ENCODE measurements at regions not wholly inside any gene's neighbourhood (a gene's known extent, or its start where the extent isn't known, plus 50 kb on each side); places are given as distances from the start of the nearest gene placed in this dataset.

DNA sequence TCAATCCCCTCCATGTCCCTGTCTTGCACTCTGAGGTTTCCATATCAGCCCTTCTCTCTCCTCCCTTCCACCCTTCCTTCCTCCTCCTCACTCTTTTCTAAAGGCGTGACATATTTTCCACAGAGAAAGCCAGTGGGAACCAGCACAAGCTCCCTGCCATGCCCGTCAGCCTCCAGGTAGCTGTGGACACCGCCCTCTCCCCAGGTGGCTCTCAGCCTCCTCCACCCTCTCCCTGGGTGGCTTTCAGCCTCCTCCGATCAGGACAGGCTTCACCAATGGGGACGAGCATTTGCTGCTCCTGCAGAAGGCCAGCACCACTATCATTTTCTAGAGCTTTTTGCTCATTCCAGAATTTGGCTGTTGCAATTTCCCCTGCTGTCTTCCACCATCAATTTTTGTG is 236.6 kb downstream of the GADD45G start:
- Histone ChIP-seq H3K27ac (ENCODE audit: low read length) (no peak overlapping the region), H3K4me1 (ENCODE audit: control insufficient read depth, low read depth, low read length) (peaks cover 13% of the 10 kb centered on the region), H3K9me3 (ENCODE audit: control insufficient read depth, low read depth, low read length) (no peaks in the 10 kb centered on the region), H3K27me3 (ENCODE audit: control insufficient read depth, insufficient read depth, low read length) (no peaks in the 10 kb centered on the region), H3K36me3 (ENCODE audit: control insufficient read depth, low read depth, low read length) (no peaks in the 10 kb centered on the region), H3K9ac (ENCODE audit: low read length) (no peak overlapping the region), H3K4me3 (ENCODE audit: low read length) (no peak overlapping the region)

DNA sequence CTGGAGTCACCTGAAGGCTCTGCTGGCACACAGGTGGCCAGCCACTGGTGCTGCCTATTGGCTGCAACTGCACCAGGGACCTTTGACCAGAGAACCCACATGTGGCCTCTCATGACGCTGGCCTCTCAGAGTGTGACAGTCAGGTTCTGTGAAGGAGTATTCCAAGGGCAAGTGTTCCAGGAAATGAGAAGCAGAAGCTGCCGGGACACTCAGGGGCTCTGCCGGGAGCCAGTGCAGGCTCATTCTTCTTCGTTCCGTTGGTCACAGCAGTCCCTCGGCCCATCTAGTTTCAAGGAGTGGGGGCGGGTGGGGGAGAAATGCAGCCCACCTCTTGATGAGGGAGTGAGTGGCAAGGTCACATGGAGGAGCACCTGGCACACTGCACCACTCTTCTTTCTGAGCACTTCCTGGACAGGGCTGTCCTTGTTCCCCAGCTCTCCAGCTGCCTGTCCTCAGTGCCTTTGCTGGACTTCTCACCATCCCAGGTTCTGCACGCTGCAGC is 237.5 kb downstream of the GADD45G start:
- Histone ChIP-seq H3K9me3 (ENCODE audit: control insufficient read depth, low read depth, low read length) (no peaks in the 10 kb centered on the region), H3K9ac (ENCODE audit: low read length) (no peak overlapping the region), H3K36me3 (ENCODE audit: control insufficient read depth, low read depth, low read length) (no peaks in the 10 kb centered on the region), H3K4me3 (ENCODE audit: low read length) (no peak overlapping the region), H3K27ac (ENCODE audit: low read length) (no peak overlapping the region), H3K4me1 (ENCODE audit: control insufficient read depth, low read depth, low read length) (peaks cover 10% of the 10 kb centered on the region), H3K27me3 (ENCODE audit: control insufficient read depth, insufficient read depth, low read length) (no peaks in the 10 kb centered on the region)

DNA sequence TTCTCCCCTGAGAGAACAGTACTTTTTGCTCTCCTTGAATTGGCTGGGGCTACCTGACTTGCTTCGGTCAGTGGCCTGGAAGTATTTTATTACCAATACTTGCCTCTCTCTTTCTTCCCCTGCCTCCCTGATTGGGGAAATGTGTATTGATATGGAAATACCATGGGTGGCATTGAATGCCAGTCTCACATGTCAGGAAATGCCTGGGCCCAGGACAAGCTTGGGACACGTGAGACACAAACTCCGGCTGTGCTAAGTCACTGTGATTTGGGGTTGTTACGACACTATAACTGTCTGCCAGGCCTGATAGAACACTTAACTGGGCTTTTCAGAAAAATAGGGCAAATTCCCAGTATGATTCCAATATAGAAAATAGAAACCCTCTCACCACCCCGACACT is 238.3 kb downstream of the GADD45G start:
- peaks cover 5% of the 10 kb centered on the region for H3K4me1 ChIP-seq (ENCODE audit: control insufficient read depth, low read depth, low read length)
- no peaks in the 10 kb centered on the region for H3K9me3 ChIP-seq (ENCODE audit: control insufficient read depth, low read depth, low read length)
- H3K4me3 ChIP-seq (ENCODE audit: low read length) = no peak overlapping the region
- no peak overlapping the region for H3K9ac ChIP-seq (ENCODE audit: low read length)
- no peak overlapping the region for H3K27ac ChIP-seq (ENCODE audit: low read length)
- no peaks in the 10 kb centered on the region for H3K27me3 ChIP-seq (ENCODE audit: control insufficient read depth, insufficient read depth, low read length)
- no peaks in the 10 kb centered on the region for H3K36me3 ChIP-seq (ENCODE audit: control insufficient read depth, low read depth, low read length)

DNA sequence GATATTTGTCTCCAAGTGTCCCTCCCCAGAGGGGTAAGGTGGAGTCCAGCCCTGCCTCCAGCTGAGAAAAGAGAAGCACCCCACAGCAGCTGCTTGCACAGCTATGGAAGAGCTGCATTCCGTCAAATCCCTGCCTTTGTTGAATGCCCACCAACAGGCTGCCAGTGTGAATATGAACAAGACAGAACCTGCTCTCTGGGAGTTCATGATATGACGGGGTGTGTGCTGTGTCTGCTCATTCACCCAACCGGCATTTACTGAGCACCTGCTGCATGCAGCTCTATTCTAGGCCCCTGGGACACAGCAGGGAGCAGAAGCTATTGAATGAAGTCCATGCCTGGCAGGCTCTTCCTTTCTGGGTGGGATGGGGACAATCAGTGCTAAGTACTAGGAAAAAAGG is 238.8 kb downstream of the GADD45G start:
- Histone ChIP-seq H3K27ac (ENCODE audit: low read length) (no peak overlapping the region), H3K9me3 (ENCODE audit: control insufficient read depth, low read depth, low read length) (no peaks in the 10 kb centered on the region), H3K4me3 (ENCODE audit: low read length) (no peak overlapping the region), H3K9ac (ENCODE audit: low read length) (no peak overlapping the region), H3K36me3 (ENCODE audit: control insufficient read depth, low read depth, low read length) (no peaks in the 10 kb centered on the region), H3K4me1 (ENCODE audit: control insufficient read depth, low read depth, low read length) (peaks cover 5% of the 10 kb centered on the region), H3K27me3 (ENCODE audit: control insufficient read depth, insufficient read depth, low read length) (no peaks in the 10 kb centered on the region)

DNA sequence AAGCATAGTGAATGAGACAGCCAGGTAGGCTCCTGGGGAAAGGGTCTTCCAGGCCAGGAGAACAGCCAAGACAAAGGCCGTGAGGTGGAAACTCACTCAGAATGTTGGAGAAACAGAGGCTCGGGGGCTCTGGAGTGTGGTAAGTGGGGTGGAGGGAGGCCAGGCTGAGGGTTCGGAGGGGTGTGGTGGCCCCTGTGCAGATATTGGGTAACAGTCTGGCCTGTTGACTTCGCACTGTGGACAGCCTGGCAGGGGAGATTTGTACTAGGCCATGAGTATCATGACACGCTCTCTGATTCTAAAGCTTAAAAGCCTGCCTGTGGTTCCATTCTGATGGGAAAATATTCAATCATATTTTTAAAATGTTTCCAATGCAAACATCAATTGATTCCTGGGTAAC is 239.3 kb downstream of the GADD45G start:
- Histone ChIP-seq H3K9me3 (ENCODE audit: control insufficient read depth, low read depth, low read length) (no peaks in the 10 kb centered on the region), H3K27ac (ENCODE audit: low read length) (no peak overlapping the region)

DNA sequence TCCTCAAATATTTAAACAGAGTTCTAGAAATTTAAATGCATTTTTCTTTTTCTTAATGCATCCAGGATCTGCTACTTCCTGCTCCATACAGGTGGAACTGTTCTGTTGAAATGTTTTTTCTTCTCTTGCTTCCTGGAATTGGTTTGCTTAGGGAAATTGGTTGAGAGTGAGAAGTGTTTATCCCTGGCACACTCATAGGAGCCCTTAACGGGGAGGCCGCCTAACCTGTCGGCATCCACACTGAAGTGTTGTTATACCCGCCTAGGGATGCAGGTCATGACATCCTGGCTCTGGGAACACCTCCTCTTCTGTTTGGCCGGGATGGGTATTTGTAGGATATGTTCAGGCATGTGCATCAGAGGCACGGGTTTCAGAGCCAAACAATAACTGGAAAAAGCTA is 239.7 kb downstream of the GADD45G start:
- peaks cover 1% of the 10 kb centered on the region for H3K4me1 ChIP-seq (ENCODE audit: control insufficient read depth, low read depth, low read length)
- H3K9ac ChIP-seq (ENCODE audit: low read length) = no peak overlapping the region
- H3K9me3 ChIP-seq (ENCODE audit: control insufficient read depth, low read depth, low read length) = no peaks in the 10 kb centered on the region
- H3K36me3 ChIP-seq (ENCODE audit: control insufficient read depth, low read depth, low read length) = no peaks in the 10 kb centered on the region
- H3K4me3 ChIP-seq (ENCODE audit: low read length) = no peak overlapping the region
- H3K27me3 ChIP-seq (ENCODE audit: control insufficient read depth, insufficient read depth, low read length) = no peaks in the 10 kb centered on the region
- H3K27ac ChIP-seq (ENCODE audit: low read length) = no peak overlapping the region

More for the DNA sequence above, 239.3 kb downstream of the GADD45G start:
- Histone ChIP-seq H3K4me1 (ENCODE audit: control insufficient read depth, low read depth, low read length) (peaks cover 5% of the 10 kb centered on the region), H3K27me3 (ENCODE audit: control insufficient read depth, insufficient read depth, low read length) (no peaks in the 10 kb centered on the region), H3K4me3 (ENCODE audit: low read length) (no peak overlapping the region), H3K9ac (ENCODE audit: low read length) (no peak overlapping the region), H3K36me3 (ENCODE audit: control insufficient read depth, low read depth, low read length) (no peaks in the 10 kb centered on the region)

DNA sequence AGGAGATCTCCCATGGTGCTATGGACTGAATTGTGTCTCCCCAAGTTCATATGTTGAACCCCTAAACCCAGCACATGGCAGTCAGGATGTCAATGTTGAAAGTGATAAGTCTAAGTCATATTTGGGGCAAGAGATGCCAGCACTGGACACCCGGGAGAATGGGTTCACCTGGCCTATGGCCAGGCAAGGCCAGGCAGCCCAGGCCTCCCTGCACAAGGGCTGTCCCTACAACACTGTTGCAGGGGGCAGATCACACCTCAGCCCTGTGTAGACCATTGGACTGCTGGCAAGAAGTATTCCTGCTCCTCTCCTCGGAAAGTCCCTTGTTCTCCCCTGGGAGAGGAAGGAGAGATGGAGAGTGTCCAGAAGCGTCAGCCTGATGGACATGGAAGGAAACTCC is 240.5 kb downstream of the GADD45G start:
- Histone ChIP-seq H3K4me3 (ENCODE audit: low read length) (no peak overlapping the region), H3K4me1 (ENCODE audit: control insufficient read depth, low read depth, low read length) (no peaks in the 10 kb centered on the region), H3K27me3 (ENCODE audit: control insufficient read depth, insufficient read depth, low read length) (no peaks in the 10 kb centered on the region), H3K36me3 (ENCODE audit: control insufficient read depth, low read depth, low read length) (no peaks in the 10 kb centered on the region), H3K9ac (ENCODE audit: low read length) (no peak overlapping the region), H3K9me3 (ENCODE audit: control insufficient read depth, low read depth, low read length) (no peaks in the 10 kb centered on the region), H3K27ac (ENCODE audit: low read length) (no peak overlapping the region)

DNA sequence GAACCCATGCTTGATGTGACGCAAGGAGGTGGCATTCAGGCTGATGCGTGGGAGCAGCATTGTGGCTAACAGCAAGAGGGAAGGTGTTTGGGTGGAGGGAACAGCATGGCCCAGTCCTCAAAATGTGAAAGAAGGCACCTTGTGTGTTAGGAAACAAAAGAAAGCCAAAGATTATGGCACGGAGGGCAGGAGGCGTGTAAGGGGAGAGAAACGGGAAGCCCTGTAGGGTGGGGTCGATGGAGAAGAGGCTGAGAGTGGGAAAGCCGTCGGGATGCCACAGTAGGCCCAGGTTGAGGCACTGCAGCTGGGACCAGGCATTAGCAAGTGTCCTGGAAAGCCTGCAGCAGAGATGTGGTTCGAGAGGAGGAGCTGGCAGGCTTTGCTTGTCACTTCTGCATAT is 241.1 kb downstream of the GADD45G start:
- Histone ChIP-seq H3K36me3 (ENCODE audit: control insufficient read depth, low read depth, low read length) (no peaks in the 10 kb centered on the region), H3K9ac (ENCODE audit: low read length) (no peak overlapping the region), H3K4me3 (ENCODE audit: low read length) (no peak overlapping the region), H3K27me3 (ENCODE audit: control insufficient read depth, insufficient read depth, low read length) (no peaks in the 10 kb centered on the region), H3K27ac (ENCODE audit: low read length) (no peak overlapping the region), H3K9me3 (ENCODE audit: control insufficient read depth, low read depth, low read length) (no peaks in the 10 kb centered on the region), H3K4me1 (ENCODE audit: control insufficient read depth, low read depth, low read length) (no peaks in the 10 kb centered on the region)

DNA sequence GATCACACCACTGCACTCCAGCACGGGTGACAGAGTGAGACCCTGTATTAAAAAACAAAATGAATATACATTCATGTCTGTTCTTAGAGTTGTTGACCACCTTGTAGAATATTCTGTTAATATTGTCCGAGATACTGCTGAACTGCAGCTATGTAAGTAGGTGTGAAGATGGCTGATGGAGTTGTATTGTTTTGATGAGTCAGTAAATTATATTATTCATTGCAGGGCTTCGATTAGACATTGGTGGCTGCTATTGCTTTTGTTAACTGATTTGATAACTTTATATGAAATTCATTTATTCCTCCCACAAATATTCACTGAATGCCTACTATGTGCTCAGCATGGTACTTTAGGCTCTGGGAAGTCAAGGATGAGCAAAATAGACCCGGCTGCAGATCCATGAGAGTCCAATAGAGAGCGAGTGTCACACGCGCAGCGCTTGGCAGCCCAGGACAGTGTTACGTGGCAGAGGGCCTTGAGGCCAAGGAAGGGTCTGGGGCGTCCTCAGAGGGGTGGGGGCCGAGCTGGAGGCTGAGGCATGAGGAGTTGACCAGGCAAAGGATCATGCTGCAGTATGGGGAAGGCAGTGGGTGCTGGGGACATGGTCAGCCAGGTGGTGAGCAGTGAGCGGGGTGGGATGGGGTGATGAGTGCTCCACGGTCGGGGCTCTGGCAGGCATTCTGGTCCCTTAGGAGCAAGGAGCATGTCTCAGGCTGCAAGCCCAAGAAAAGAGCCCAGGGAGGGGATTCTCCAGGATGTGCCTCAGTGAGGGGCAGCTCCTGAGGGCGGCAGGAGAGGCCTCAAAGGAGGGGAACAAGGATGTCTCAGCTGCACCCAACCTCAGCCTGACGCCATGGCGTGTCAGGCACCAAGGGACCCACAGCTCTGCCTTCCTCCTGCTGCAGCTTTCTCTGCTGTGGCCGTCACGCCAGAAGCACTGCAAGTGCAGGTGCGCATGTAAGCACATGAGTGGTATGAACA is 243.5 kb downstream of the GADD45G start:
- Histone ChIP-seq H3K36me3 (ENCODE audit: control insufficient read depth, low read depth, low read length) (no peaks in the 10 kb centered on the region), H3K9me3 (ENCODE audit: control insufficient read depth, low read depth, low read length) (no peaks in the 10 kb centered on the region), H3K9ac (ENCODE audit: low read length) (no peak overlapping the region), H3K4me3 (ENCODE audit: low read length) (no peak overlapping the region), H3K27me3 (ENCODE audit: control insufficient read depth, insufficient read depth, low read length) (no peaks in the 10 kb centered on the region), H3K4me1 (ENCODE audit: control insufficient read depth, low read depth, low read length) (no peaks in the 10 kb centered on the region), H3K27ac (ENCODE audit: low read length) (no peak overlapping the region)

DNA sequence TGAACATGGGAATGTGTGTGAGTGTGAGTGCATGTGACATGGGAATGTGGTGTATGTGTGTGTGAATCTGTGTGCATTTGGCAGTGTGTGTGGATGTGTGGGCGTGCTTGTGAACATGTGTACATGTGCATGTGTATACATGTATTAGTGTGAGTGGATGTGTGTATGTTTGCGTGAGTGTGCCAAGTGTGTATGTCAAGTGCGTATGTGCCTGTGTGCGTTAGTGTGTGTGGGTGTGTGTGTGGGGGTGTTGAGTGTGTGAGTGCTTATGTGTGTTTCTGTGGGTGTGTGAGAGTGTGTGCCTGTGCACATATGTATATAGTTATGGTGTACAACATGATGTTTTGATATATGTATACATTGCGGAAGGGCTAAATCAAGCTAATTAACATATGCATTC is 244.3 kb downstream of the GADD45G start:
- Histone ChIP-seq H3K36me3 (ENCODE audit: control insufficient read depth, low read depth, low read length) (no peaks in the 10 kb centered on the region), H3K27me3 (ENCODE audit: control insufficient read depth, insufficient read depth, low read length) (no peaks in the 10 kb centered on the region), H3K4me1 (ENCODE audit: control insufficient read depth, low read depth, low read length) (no peaks in the 10 kb centered on the region), H3K9me3 (ENCODE audit: control insufficient read depth, low read depth, low read length) (no peaks in the 10 kb centered on the region), H3K9ac (ENCODE audit: low read length) (no peak overlapping the region), H3K4me3 (ENCODE audit: low read length) (no peak overlapping the region), H3K27ac (ENCODE audit: low read length) (no peak overlapping the region)

DNA sequence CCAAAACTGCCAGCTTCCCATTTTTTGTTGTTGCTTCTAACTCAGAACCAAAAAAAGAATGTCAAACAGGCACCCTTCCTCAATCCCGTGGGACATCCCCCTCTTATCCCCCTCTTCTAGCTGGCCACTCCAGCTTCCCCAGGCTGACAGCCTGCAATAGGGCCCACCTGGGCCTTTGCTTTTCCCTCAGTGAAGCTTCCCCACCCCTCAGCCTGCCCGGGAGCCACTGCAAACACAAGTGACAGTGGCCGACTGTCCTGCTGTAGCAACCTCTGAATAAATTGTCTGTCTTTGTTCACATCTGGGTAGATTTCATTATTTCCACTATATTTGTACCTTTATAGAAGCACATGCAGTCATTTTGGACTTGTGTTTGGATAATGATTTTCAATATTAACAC is 245.3 kb downstream of the GADD45G start:
- no peaks in the 10 kb centered on the region for H3K4me1 ChIP-seq (ENCODE audit: control insufficient read depth, low read depth, low read length)
- no peak overlapping the region for H3K4me3 ChIP-seq (ENCODE audit: low read length)
- no peak overlapping the region for H3K27ac ChIP-seq (ENCODE audit: low read length)
- no peak overlapping the region for H3K9ac ChIP-seq (ENCODE audit: low read length)
- H3K9me3 ChIP-seq (ENCODE audit: control insufficient read depth, low read depth, low read length) = no peaks in the 10 kb centered on the region
- H3K27me3 ChIP-seq (ENCODE audit: control insufficient read depth, insufficient read depth, low read length) = no peaks in the 10 kb centered on the region
- no peaks in the 10 kb centered on the region for H3K36me3 ChIP-seq (ENCODE audit: control insufficient read depth, low read depth, low read length)
